ENCODE measurements at regions not wholly inside any gene's neighbourhood (a gene's known extent, or its start where the extent isn't known, plus 50 kb on each side); places are given as distances from the start of the nearest gene placed in this dataset.

- Histone ChIP-seq H3K27ac (ENCODE audit: insufficient read depth in 1 of 2, low read depth in 1 of 2, low read length in 2 of 2, poor library complexity in 1 of 2, severe bottlenecking in 2 of 2) (no peak overlapping the region), H3K4me3 (ENCODE audit: control insufficient read depth in 1 of 7, extremely low read depth in 1 of 7, insufficient read depth in 4 of 7, low read depth in 2 of 7, low read length in 6 of 7) (no peak overlapping the region), H3K9me3 (ENCODE audit: control extremely low read depth in 1 of 5, control insufficient read depth in 4 of 5, insufficient read depth in 2 of 5, low read depth in 1 of 5, low read length in 4 of 5) (no peaks in the 10 kb centered on the region), H3K27me3 (replicated peaks in 2 of 5; ENCODE audit: control insufficient read depth in 4 of 5, insufficient read depth in 5 of 5, low read length in 4 of 5) (no peaks in the 10 kb centered on the region), H3K36me3 (ENCODE audit: control insufficient read depth in 4 of 4, insufficient read depth in 4 of 4, low read length in 3 of 4) (no peaks in the 10 kb centered on the region), H3K4me1 (ENCODE audit: control extremely low read depth in 1 of 4, control insufficient read depth in 4 of 4, insufficient read depth in 4 of 4, low read length in 3 of 4) (peaks cover 0 to 2% (median 0%) of the 10 kb centered on the region in 4 experiments)
- POLR2A ChIA-PET, result no interaction called here
- CTCF ChIA-PET, result no interaction called here
- WGBS (ENCODE audit: insufficient coverage), result 60% methylated on average over 5 of the region's 5 CpGs
- no peak for DNase-seq
These were observed 338.9 kb upstream of the MBL2 start for GRCh38 chr10:53111529-53111928.

- DNase-seq, result no peak
- no peaks in the 10 kb centered on the region for H3K9me3 ChIP-seq (ENCODE audit: control extremely low read depth in 1 of 5, control insufficient read depth in 4 of 5, insufficient read depth in 2 of 5, low read depth in 1 of 5, low read length in 4 of 5)
These were observed 336.7 kb upstream of the MBL2 start for GRCh38 chr10:53109320-53109719.

GRCh38 chr10:53108317-53108934 is 335.8 kb upstream of the MBL2 start:
- no peak for DNase-seq
- POLR2A ChIA-PET, result no interaction called here
- CTCF ChIA-PET, result no interaction called here
- H3K9me3 ChIP-seq (ENCODE audit: control extremely low read depth in 1 of 5, control insufficient read depth in 4 of 5, insufficient read depth in 2 of 5, low read depth in 1 of 5, low read length in 4 of 5), result no peaks in the 10 kb centered on the region
- H3K4me3 ChIP-seq (ENCODE audit: control insufficient read depth in 1 of 7, extremely low read depth in 1 of 7, insufficient read depth in 4 of 7, low read depth in 2 of 7, low read length in 6 of 7), result no peak overlapping the region
- no peaks in the 10 kb centered on the region for H3K36me3 ChIP-seq (ENCODE audit: control insufficient read depth in 4 of 4, insufficient read depth in 4 of 4, low read length in 3 of 4)
- H3K4me1 ChIP-seq (ENCODE audit: control extremely low read depth in 1 of 4, control insufficient read depth in 4 of 4, insufficient read depth in 4 of 4, low read length in 3 of 4), result peaks cover 0 to 2% (median 0%) of the 10 kb centered on the region in 4 experiments
- WGBS (ENCODE audit: insufficient coverage), result 93% methylated on average over 3 of the region's 4 CpGs
- H3K27me3 ChIP-seq (replicated peaks in 2 of 5; ENCODE audit: control insufficient read depth in 4 of 5, insufficient read depth in 5 of 5, low read length in 4 of 5), result no peaks in the 10 kb centered on the region
- no peak overlapping the region for H3K27ac ChIP-seq (ENCODE audit: insufficient read depth in 1 of 2, low read depth in 1 of 2, low read length in 2 of 2, poor library complexity in 1 of 2, severe bottlenecking in 2 of 2)

More at GRCh38 chr10:53109320-53109719, 336.7 kb upstream of the MBL2 start:
- H3K27me3 ChIP-seq (replicated peaks in 2 of 5; ENCODE audit: control insufficient read depth in 4 of 5, insufficient read depth in 5 of 5, low read length in 4 of 5), result no peaks in the 10 kb centered on the region
- WGBS (ENCODE audit: insufficient coverage), result 90% methylated on average over 2 of the region's 2 CpGs
- H3K36me3 ChIP-seq (ENCODE audit: control insufficient read depth in 4 of 4, insufficient read depth in 4 of 4, low read length in 3 of 4), result no peaks in the 10 kb centered on the region
- CTCF ChIA-PET, result no interaction called here
- no peak overlapping the region for H3K4me3 ChIP-seq (ENCODE audit: control insufficient read depth in 1 of 7, extremely low read depth in 1 of 7, insufficient read depth in 4 of 7, low read depth in 2 of 7, low read length in 6 of 7)
- POLR2A ChIA-PET, result no interaction called here
- H3K4me1 ChIP-seq (ENCODE audit: control extremely low read depth in 1 of 4, control insufficient read depth in 4 of 4, insufficient read depth in 4 of 4, low read length in 3 of 4), result peaks cover 0 to 2% (median 0%) of the 10 kb centered on the region in 4 experiments
- no peak overlapping the region for H3K27ac ChIP-seq (ENCODE audit: insufficient read depth in 1 of 2, low read depth in 1 of 2, low read length in 2 of 2, poor library complexity in 1 of 2, severe bottlenecking in 2 of 2)

- Histone ChIP-seq H3K9me3 (ENCODE audit: control extremely low read depth in 1 of 5, control insufficient read depth in 4 of 5, insufficient read depth in 2 of 5, low read depth in 1 of 5, low read length in 4 of 5) (no peaks in the 10 kb centered on the region), H3K27me3 (replicated peaks in 2 of 5; ENCODE audit: control insufficient read depth in 4 of 5, insufficient read depth in 5 of 5, low read length in 4 of 5) (no peaks in the 10 kb centered on the region), H3K36me3 (ENCODE audit: control insufficient read depth in 4 of 4, insufficient read depth in 4 of 4, low read length in 3 of 4) (no peaks in the 10 kb centered on the region), H3K27ac (ENCODE audit: insufficient read depth in 1 of 2, low read depth in 1 of 2, low read length in 2 of 2, poor library complexity in 1 of 2, severe bottlenecking in 2 of 2) (no peak overlapping the region), H3K4me3 (ENCODE audit: control insufficient read depth in 1 of 7, extremely low read depth in 1 of 7, insufficient read depth in 4 of 7, low read depth in 2 of 7, low read length in 6 of 7) (no peak overlapping the region), H3K4me1 (ENCODE audit: control extremely low read depth in 1 of 4, control insufficient read depth in 4 of 4, insufficient read depth in 4 of 4, low read length in 3 of 4) (peaks cover 0 to 2% (median 0%) of the 10 kb centered on the region in 4 experiments)
- POLR2A ChIA-PET, result no interaction called here
- DNase-seq, result no peak
- CTCF ChIA-PET, result no interaction called here
- 100% methylated on average over 3 of the region's 5 CpGs for whole genome bisulfite sequencing (ENCODE audit: insufficient coverage)
These were observed 335.1 kb upstream of the MBL2 start for GRCh38 chr10:53107711-53108110.

- Histone ChIP-seq H3K36me3 (ENCODE audit: control insufficient read depth in 4 of 4, insufficient read depth in 4 of 4, low read length in 3 of 4) (no peaks in the 10 kb centered on the region), H3K27me3 (replicated peaks in 2 of 5; ENCODE audit: control insufficient read depth in 4 of 5, insufficient read depth in 5 of 5, low read length in 4 of 5) (no peaks in the 10 kb centered on the region), H3K9me3 (ENCODE audit: control extremely low read depth in 1 of 5, control insufficient read depth in 4 of 5, insufficient read depth in 2 of 5, low read depth in 1 of 5, low read length in 4 of 5) (peaks cover 0 to 2% (median 0%) of the 10 kb centered on the region in 5 experiments), H3K4me3 (ENCODE audit: control insufficient read depth in 1 of 7, extremely low read depth in 1 of 7, insufficient read depth in 4 of 7, low read depth in 2 of 7, low read length in 6 of 7) (no peak overlapping the region), H3K27ac (ENCODE audit: insufficient read depth in 1 of 2, low read depth in 1 of 2, low read length in 2 of 2, poor library complexity in 1 of 2, severe bottlenecking in 2 of 2) (no peak overlapping the region), H3K4me1 (ENCODE audit: control extremely low read depth in 1 of 4, control insufficient read depth in 4 of 4, insufficient read depth in 4 of 4, low read length in 3 of 4) (no peaks in the 10 kb centered on the region)
- ChIA-PET POLR2A (no interaction called here), CTCF (no interaction called here)
- WGBS (ENCODE audit: insufficient coverage), result no CpG with 5 or more reads among the region's 4 CpGs
- no peak for DNase-seq
These were observed 329.8 kb upstream of the MBL2 start for GRCh38 chr10:53102424-53102823.

GRCh38 chr10:53093878-53094277 is 321.3 kb upstream of the MBL2 start:
- no peak for DNase-seq
- Histone ChIP-seq H3K9me3 (ENCODE audit: control extremely low read depth in 1 of 5, control insufficient read depth in 4 of 5, insufficient read depth in 2 of 5, low read depth in 1 of 5, low read length in 4 of 5) (peaks cover 0 to 2% (median 0%) of the 10 kb centered on the region in 5 experiments), H3K36me3 (ENCODE audit: control insufficient read depth in 4 of 4, insufficient read depth in 4 of 4, low read length in 3 of 4) (no peaks in the 10 kb centered on the region), H3K27me3 (replicated peaks in 2 of 5; ENCODE audit: control insufficient read depth in 4 of 5, insufficient read depth in 5 of 5, low read length in 4 of 5) (no peaks in the 10 kb centered on the region), H3K4me3 (ENCODE audit: control insufficient read depth in 1 of 7, extremely low read depth in 1 of 7, insufficient read depth in 4 of 7, low read depth in 2 of 7, low read length in 6 of 7) (no peak overlapping the region), H3K27ac (ENCODE audit: insufficient read depth in 1 of 2, low read depth in 1 of 2, low read length in 2 of 2, poor library complexity in 1 of 2, severe bottlenecking in 2 of 2) (no peak overlapping the region), H3K4me1 (ENCODE audit: control extremely low read depth in 1 of 4, control insufficient read depth in 4 of 4, insufficient read depth in 4 of 4, low read length in 3 of 4) (no peaks in the 10 kb centered on the region)
- ChIA-PET POLR2A (no interaction called here), CTCF (interaction anchor here (1.0 kb wide), 1 partner anchor 14 kb away, joined by 3 read pairs; no protein-coding TSS in a partner anchor)
- WGBS (ENCODE audit: insufficient coverage), result 100% methylated on average over 1 of the region's 2 CpGs

- CTCF ChIA-PET, result no interaction called here
- no peaks in the 10 kb centered on the region for H3K27me3 ChIP-seq (replicated peaks in 2 of 5; ENCODE audit: control insufficient read depth in 4 of 5, insufficient read depth in 5 of 5, low read length in 4 of 5)
- 89% methylated on average over 3 of the region's 4 CpGs for WGBS (ENCODE audit: insufficient coverage)
- no peak overlapping the region for H3K27ac ChIP-seq (ENCODE audit: insufficient read depth in 1 of 2, low read depth in 1 of 2, low read length in 2 of 2, poor library complexity in 1 of 2, severe bottlenecking in 2 of 2)
- POLR2A ChIA-PET, result no interaction called here
- H3K9me3 ChIP-seq (ENCODE audit: control extremely low read depth in 1 of 5, control insufficient read depth in 4 of 5, insufficient read depth in 2 of 5, low read depth in 1 of 5, low read length in 4 of 5), result peaks cover 0 to under 1% (median 0%) of the 10 kb centered on the region in 5 experiments
- no peaks in the 10 kb centered on the region for H3K4me1 ChIP-seq (ENCODE audit: control extremely low read depth in 1 of 4, control insufficient read depth in 4 of 4, insufficient read depth in 4 of 4, low read length in 3 of 4)
- H3K4me3 ChIP-seq (ENCODE audit: control insufficient read depth in 1 of 7, extremely low read depth in 1 of 7, insufficient read depth in 4 of 7, low read depth in 2 of 7, low read length in 6 of 7), result no peak overlapping the region
- no peaks in the 10 kb centered on the region for H3K36me3 ChIP-seq (ENCODE audit: control insufficient read depth in 4 of 4, insufficient read depth in 4 of 4, low read length in 3 of 4)
- DNase-seq, result no peak
These were observed 319.0 kb upstream of the MBL2 start for GRCh38 chr10:53091574-53091973.

Measured in common myeloid progenitor, CD34-positive (primary cell).